ENCODE measurements at regions not wholly inside any gene's neighbourhood (a gene's known extent, or its start where the extent isn't known, plus 50 kb on each side); places are given as distances from the start of the nearest gene placed in this dataset.

DNA sequence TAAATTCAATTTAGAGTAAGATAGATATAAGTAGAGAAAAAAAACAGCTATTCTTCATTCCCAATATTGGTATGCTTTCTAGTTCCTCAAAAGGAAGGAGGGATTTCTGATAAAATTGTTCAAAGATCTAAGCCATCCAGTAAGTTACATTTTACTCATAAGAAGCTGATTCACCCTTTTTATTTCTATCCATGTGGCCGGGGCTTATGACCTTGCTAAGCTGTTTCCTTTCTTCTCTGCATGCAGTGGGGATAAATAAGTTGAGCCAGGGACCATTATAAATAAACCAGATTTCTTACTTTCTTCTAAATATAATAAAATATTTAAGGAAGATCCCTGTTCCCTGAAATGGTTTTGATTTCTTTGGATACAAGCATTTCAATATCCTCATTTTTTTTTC is 502.3 kb downstream of the PDHA2 start:
- Mint-ChIP-seq H3K4me3 (no peak overlapping the region), H3K36me3 (no peaks in the 10 kb centered on the region), H3K27me3 (no peaks in the 10 kb centered on the region), H3K27ac (no peak overlapping the region), H3K4me1 (no peaks in the 10 kb centered on the region), H3K9me3 (peaks cover 5% of the 10 kb centered on the region)
- ATAC-seq: no peak

DNA sequence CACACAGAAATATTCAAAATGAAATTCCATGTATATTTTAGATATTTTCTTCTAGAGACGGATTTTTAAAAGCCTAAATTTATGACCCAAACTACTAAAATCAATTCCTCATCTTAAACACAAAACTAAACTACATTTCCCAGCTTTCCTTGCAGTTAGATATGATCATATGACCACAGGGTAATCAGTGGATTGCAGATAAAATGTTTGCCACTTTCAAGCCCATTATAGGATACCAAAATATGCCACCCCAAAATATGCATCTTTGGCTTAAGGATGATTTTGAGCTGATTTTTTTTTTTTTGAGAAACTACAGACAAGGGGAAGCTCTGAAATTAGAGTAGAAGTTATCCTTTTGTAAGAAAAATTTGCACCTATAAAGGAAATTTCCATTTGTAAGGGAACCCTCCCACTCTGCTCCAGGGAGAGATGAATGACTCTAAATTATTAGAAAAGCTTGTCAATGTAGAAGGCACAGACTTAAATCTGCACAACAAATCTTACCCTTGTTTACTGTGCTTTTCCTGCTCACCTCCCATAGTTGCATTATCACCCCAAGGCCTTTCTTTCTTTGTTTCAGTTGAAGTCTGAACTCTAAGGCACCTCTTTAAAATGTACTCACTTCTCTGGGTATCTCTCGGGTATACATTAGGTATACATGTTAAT is 503.0 kb downstream of the PDHA2 start:
- Mint-ChIP-seq H3K4me3 (no peak overlapping the region), H3K9me3 (peaks cover 5% of the 10 kb centered on the region), H3K27ac (no peak overlapping the region), H3K4me1 (no peaks in the 10 kb centered on the region), H3K36me3 (no peaks in the 10 kb centered on the region), H3K27me3 (no peaks in the 10 kb centered on the region)
- ATAC-seq: no peak

DNA sequence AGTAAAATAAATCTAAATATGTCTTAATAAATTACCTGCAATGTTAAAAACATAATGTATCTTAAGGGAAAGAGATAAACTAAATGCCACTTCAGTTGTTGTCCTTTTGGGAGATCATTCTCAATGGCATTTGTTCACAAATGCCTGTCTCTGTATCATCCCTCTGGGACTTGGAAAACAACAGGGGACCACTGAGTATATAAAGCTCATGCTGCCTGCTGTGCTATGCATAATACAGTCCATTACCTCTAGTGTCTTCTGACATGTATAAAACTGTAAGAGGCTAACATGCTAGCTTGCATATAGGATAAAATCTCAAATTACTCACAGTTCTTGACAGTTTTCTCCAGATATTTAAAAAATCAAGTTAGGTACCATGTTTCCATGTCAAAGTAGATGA is 503.9 kb downstream of the PDHA2 start:
- no peaks in the 10 kb centered on the region for H3K36me3 Mint-ChIP-seq
- no peaks in the 10 kb centered on the region for H3K4me1 Mint-ChIP-seq
- no peak overlapping the region for H3K4me3 Mint-ChIP-seq
- ATAC-seq: no peak
- no peaks in the 10 kb centered on the region for H3K27me3 Mint-ChIP-seq
- peaks cover 5% of the 10 kb centered on the region for H3K9me3 Mint-ChIP-seq
- no peak overlapping the region for H3K27ac Mint-ChIP-seq

DNA sequence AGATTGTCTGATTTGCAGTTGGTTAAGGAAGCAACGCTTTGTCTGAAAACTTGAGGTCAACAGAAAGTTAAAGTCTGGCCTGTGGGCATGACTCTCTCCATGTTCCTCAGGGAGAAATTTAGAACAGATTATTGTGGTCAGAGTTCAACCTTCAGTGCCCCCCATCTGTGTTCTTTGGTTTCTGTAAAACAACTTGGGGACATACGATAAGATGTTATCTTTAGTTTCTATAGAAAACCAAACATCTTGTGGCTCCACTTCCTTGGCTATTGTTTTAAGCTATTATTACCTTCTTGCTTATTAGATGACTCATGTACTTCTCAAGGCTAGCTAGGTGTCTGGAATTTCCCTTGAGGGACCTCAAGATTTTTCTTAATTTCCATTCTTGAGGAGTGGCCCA is 507.7 kb downstream of the PDHA2 start:
- Mint-ChIP-seq H3K36me3 (no peaks in the 10 kb centered on the region), H3K9me3 (peaks cover 5% of the 10 kb centered on the region), H3K27me3 (no peaks in the 10 kb centered on the region), H3K4me1 (no peaks in the 10 kb centered on the region), H3K4me3 (no peak overlapping the region), H3K27ac (no peak overlapping the region)
- no peak for ATAC-seq

DNA sequence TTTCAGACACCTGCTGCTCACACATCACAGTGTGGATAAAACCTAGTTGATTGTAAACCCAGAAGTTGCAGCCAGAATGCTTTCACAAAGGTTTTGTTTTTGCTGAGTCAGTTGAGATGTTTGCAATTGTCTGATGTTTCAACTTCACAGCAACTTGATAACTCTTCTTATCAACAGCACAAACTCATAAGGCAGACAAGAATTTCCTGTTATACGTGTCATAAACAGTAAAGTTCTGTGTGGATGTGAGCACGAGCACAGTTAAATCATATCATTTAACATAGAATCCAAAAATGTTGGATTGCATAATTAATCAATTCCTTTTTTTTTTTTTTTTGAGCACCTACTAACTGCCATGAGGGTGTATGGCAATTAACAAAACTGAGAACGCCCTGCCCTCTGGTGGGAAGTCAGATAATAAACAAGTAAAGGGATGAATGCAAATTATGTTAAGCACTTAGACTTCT is 512.2 kb downstream of the PDHA2 start:
- no peak for ATAC-seq
- no peaks in the 10 kb centered on the region for H3K4me1 Mint-ChIP-seq
- no peak overlapping the region for H3K27ac Mint-ChIP-seq
- no peak overlapping the region for H3K4me3 Mint-ChIP-seq
- no peaks in the 10 kb centered on the region for H3K36me3 Mint-ChIP-seq
- peaks cover 5% of the 10 kb centered on the region for H3K9me3 Mint-ChIP-seq
- no peaks in the 10 kb centered on the region for H3K27me3 Mint-ChIP-seq

DNA sequence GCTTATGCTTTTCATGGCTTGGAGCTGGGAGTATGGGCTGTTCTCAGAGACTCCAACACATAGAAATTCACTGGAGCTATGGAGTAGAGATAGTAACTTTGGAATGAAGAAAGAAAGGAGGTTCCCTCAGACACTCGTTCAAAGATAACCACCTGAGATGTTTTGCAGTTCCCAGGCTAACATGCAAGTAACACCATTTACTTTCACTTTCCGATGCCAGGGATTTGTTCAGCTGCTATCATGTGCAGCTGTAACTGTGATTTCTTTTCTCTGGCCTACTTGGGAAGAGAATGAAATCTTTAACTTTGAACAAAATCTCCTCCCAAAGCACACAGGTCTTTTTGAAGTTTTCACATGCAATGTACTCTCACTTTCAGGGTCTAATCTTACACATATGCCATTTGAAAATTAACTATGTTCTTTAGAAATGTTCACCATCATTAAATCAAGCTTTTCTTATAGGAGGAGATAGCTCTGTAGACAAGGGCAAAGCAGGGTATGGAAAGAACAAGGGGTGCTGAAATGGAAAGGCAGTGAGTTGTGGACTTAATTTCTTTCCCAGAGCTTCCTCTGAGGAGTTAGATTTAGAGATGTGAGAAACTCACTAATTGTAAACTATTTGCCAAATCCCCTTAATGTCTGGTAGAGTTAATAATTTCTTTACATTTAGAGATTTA is 514.3 kb downstream of the PDHA2 start:
- Mint-ChIP-seq H3K27ac (no peak overlapping the region), H3K4me3 (no peak overlapping the region), H3K4me1 (no peaks in the 10 kb centered on the region), H3K9me3 (peaks cover 3% of the 10 kb centered on the region), H3K36me3 (no peaks in the 10 kb centered on the region), H3K27me3 (no peaks in the 10 kb centered on the region)
- ATAC-seq: no peak

DNA sequence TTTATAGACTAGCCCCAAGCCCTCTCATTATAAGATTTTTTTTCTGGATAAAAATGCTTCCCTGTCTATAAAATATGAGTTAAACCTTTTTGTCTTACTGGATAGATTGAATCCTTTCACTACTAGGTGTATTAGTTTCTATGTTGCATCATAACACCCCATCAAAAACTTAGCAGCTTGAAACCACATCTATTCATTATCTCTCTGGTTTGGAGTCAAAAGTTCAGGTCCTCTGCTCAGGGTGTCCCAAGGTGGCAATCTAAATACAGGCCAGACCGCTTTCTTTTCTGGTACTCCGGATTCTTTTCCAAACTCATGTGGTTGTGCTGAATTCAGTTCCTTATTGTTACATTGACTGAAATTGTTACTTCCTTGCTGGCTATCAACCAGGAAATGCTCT is 515.5 kb downstream of the PDHA2 start:
- H3K9me3 Mint-ChIP-seq: peaks cover 3% of the 10 kb centered on the region
- no peaks in the 10 kb centered on the region for H3K27me3 Mint-ChIP-seq
- H3K27ac Mint-ChIP-seq: no peak overlapping the region
- H3K4me3 Mint-ChIP-seq: no peak overlapping the region
- H3K4me1 Mint-ChIP-seq: no peaks in the 10 kb centered on the region
- ATAC-seq: no peak
- H3K36me3 Mint-ChIP-seq: no peaks in the 10 kb centered on the region

DNA sequence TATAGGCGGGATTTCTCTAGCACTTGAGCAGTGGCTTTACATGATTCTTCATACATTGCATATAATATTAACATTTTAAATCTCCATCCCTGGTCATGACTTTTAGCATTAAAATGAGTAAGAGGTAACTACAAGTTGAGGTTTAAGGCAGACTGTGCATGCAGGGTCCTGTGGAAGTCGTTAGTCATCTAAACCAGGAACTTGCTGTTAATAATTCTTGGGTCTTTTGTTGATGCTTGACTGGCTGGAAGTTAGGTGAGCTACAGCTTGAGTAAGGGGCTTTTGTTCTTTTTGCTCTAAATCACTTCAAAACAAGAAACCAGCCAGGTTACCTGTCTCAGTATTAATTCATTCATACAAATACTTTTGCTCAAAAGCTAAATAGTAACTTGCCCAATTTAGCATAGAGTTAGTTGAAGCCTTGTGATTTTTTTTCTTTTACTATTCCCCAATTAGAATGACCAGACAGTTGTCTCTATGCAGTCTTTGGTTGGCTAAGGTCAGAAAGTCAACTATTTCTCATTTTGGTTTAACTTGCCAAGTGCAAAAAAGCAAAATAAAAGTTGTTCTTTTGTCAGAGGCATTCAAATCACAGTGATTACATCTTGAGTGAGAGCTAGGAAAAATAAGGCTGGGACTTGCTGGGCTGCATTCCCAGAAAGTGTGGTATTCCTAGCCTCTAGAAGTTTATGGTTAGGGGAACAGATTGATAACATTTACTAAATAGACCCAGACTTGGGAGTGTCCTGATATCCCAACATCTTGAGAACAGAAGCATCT is 516.9 kb downstream of the PDHA2 start:
- Mint-ChIP-seq H3K36me3 (no peaks in the 10 kb centered on the region), H3K4me1 (no peaks in the 10 kb centered on the region), H3K9me3 (no peaks in the 10 kb centered on the region), H3K4me3 (no peak overlapping the region), H3K27ac (no peak overlapping the region), H3K27me3 (no peaks in the 10 kb centered on the region)
- ATAC-seq: no peak

DNA sequence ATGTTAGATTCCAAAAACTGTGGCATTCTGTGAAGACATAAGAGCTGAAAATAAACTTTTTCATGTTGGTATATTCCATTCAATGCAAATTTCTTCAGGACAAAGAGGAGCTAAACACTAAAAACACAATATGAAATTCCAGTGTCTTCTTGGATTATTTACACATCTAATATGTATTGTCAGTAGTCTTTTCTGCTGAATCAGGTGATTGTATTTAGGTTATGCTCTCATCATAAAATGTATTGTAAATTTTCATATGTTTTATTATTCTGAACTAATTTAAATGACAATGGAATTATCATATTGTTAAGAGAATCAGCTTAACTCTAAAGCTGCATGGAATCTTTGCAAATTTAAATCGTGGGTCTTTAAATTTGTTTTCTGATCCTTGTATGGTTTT is 526.7 kb downstream of the PDHA2 start:
- Mint-ChIP-seq H3K36me3 (no peaks in the 10 kb centered on the region), H3K4me1 (no peaks in the 10 kb centered on the region), H3K9me3 (peaks cover 2% of the 10 kb centered on the region), H3K27ac (no peak overlapping the region), H3K27me3 (no peaks in the 10 kb centered on the region), H3K4me3 (no peak overlapping the region)
- ATAC-seq: no peak

DNA sequence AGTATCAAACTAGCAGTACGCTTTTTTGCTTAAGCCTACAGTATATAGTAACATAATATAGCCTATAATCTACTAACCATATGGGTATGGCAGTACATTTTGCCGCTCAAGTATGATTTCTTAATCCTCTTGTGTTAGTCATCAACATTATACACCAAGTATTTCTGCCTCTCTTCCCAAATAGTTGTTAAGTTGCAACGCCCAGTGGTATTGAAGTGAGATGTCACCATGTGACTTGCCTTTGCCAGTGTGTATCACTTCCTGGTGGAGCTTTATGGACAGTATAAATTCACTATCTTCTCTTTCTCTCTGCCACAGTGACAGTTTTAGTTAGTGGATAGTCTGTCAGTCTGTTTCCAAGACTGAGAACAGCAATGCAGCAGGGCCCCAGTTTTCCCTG is 535.5 kb downstream of the PDHA2 start:
- no peaks in the 10 kb centered on the region for H3K36me3 Mint-ChIP-seq
- H3K27me3 Mint-ChIP-seq: no peaks in the 10 kb centered on the region
- no peak overlapping the region for H3K4me3 Mint-ChIP-seq
- H3K27ac Mint-ChIP-seq: no peak overlapping the region
- no peak for ATAC-seq
- peaks cover 2% of the 10 kb centered on the region for H3K9me3 Mint-ChIP-seq
- H3K4me1 Mint-ChIP-seq: no peaks in the 10 kb centered on the region

DNA sequence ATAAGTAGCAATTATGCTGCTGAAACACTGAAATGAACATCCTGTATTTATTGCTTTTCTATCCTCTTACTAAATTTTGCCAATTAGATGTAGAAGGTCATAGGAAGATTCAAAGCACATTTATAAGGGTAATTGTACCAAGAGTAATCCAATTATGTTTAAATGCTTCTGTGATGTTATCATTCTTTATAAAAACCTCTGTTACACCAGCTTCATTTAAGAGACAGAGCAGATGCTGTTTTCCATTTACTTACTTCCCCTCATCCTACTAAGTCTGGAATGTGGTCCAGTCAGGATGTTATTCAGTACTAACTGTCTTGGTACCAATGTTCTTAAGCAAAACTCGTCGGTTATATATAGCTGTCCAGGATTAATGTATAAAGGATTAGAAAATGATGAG is 539.6 kb downstream of the PDHA2 start:
- Mint-ChIP-seq H3K4me3 (no peak overlapping the region), H3K27ac (no peak overlapping the region), H3K36me3 (no peaks in the 10 kb centered on the region), H3K27me3 (no peaks in the 10 kb centered on the region), H3K4me1 (no peaks in the 10 kb centered on the region), H3K9me3 (peaks cover 2% of the 10 kb centered on the region)
- ATAC-seq: no peak

DNA sequence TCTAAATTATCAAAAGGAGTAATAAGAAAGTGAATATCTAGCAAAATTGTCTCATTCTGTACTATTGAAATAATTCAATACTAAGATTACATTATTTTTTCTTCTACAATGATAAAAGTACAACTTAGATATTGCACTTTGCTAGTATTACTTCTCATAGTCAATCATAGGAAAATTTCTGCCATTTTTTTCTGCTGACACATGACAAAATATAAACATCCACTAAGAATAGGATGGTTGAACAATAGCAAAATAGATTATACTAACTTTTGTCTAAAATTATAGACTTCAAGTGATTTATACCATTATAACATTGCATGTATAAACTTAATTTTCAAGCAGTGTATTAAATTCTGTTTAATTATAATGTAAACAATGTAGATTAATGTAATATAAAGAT is 540.2 kb downstream of the PDHA2 start:
- H3K4me3 Mint-ChIP-seq: no peak overlapping the region
- no peaks in the 10 kb centered on the region for H3K27me3 Mint-ChIP-seq
- H3K9me3 Mint-ChIP-seq: peaks cover 2% of the 10 kb centered on the region
- H3K27ac Mint-ChIP-seq: no peak overlapping the region
- no peaks in the 10 kb centered on the region for H3K4me1 Mint-ChIP-seq
- H3K36me3 Mint-ChIP-seq: no peaks in the 10 kb centered on the region
- ATAC-seq: no peak

DNA sequence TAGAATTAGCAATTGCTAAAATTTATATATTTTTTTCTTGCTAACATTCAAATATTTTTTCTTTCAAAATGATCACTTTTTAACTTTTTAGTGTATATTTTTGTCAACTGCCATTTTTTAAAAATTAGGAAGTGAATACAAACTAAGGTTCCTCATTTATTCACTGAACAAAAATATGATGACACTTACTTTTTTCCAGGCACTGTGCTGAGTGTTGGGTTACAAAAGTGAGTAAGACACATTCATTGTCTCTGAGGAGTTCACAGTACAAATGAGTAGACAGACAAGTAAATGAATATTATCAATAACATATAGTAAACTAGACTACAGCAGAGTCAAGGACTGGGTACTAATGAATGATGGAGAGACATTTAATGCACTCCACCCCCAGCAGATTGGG is 543.5 kb downstream of the PDHA2 start:
- H3K9me3 Mint-ChIP-seq: peaks cover 2% of the 10 kb centered on the region
- H3K4me1 Mint-ChIP-seq: no peaks in the 10 kb centered on the region
- no peak overlapping the region for H3K4me3 Mint-ChIP-seq
- no peaks in the 10 kb centered on the region for H3K27me3 Mint-ChIP-seq
- no peaks in the 10 kb centered on the region for H3K36me3 Mint-ChIP-seq
- H3K27ac Mint-ChIP-seq: no peak overlapping the region
- ATAC-seq: no peak

DNA sequence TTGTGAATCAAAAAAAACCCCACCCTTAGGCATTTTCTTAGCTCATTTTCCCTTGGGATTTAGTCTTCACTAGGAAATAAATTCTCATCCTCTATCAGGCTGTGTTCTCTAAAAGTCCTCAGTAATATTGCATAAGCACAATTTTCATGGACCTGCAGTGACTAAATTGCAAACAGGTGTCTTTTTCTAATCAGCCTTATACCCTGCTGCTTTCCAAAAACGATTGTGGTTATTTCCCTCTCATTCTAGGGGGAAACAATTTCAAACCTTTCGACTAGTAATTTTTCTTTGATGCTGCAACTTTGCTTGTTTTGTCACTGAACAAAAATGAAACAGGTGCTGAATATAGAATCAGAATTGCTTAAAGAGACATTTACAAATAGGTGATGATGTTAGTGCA is 549.9 kb downstream of the PDHA2 start:
- no peak for ATAC-seq
- no peak overlapping the region for H3K27ac Mint-ChIP-seq
- H3K4me1 Mint-ChIP-seq: no peaks in the 10 kb centered on the region
- H3K36me3 Mint-ChIP-seq: no peaks in the 10 kb centered on the region
- no peak overlapping the region for H3K4me3 Mint-ChIP-seq
- H3K27me3 Mint-ChIP-seq: no peaks in the 10 kb centered on the region
- peaks cover 3% of the 10 kb centered on the region for H3K9me3 Mint-ChIP-seq

DNA sequence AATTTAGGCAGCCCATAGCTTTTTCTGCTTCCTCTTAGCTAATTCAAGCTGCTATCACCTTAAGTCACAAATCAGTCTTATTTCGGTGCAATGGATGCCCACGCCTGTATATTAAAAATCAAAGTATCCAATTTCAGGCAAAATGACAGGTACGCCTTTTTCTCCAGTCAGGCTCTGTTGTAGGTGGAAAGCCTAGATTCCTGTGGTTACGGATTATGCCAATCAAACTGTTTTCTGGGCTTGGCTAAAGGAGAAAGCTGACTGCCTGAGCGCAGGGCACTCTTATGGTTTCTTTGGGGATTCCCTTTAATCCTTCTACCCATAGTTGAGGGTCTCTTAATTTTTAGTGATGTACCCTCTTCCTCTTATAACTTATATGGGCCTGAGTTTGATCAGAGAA is 550.5 kb downstream of the PDHA2 start:
- H3K27ac Mint-ChIP-seq: no peak overlapping the region
- peaks cover 3% of the 10 kb centered on the region for H3K9me3 Mint-ChIP-seq
- H3K4me3 Mint-ChIP-seq: no peak overlapping the region
- no peaks in the 10 kb centered on the region for H3K4me1 Mint-ChIP-seq
- no peaks in the 10 kb centered on the region for H3K27me3 Mint-ChIP-seq
- no peak for ATAC-seq
- H3K36me3 Mint-ChIP-seq: no peaks in the 10 kb centered on the region

DNA sequence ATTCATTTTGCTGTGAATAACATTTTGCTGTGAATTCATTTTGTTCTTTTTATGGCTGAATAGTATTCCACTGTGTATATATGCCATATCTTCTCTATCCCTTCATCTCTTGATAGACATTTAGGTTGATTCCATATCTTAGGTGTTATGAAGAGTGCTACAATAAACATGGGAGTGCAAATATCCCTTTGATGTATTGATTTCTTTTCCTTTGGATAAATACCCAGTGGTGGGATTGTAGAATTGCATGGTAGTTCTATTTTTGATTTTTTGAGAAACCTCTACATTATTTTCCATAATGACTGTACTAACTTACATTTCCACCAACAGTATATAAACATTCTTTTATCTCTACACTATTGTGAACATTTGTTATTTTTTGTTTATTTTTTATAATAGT is 555.9 kb downstream of the PDHA2 start:
- H3K4me1 Mint-ChIP-seq: no peaks in the 10 kb centered on the region
- peaks cover 5% of the 10 kb centered on the region for H3K9me3 Mint-ChIP-seq
- no peaks in the 10 kb centered on the region for H3K27me3 Mint-ChIP-seq
- H3K36me3 Mint-ChIP-seq: no peaks in the 10 kb centered on the region
- no peak overlapping the region for H3K27ac Mint-ChIP-seq
- ATAC-seq: no peak
- H3K4me3 Mint-ChIP-seq: no peak overlapping the region

Measured in stimulated activated memory B cell treated with anti-CD40 and anti-IgM and Interleukin-4, amounts not matched to agents 10 μg/mL and 1 μg/mL and 100 μg/mL, for 72 hours (primary cell).